ENCODE measurements at regions not wholly inside any gene's neighbourhood (a gene's known extent, or its start where the extent isn't known, plus 50 kb on each side); places are given as distances from the start of the nearest gene placed in this dataset.

DNA sequence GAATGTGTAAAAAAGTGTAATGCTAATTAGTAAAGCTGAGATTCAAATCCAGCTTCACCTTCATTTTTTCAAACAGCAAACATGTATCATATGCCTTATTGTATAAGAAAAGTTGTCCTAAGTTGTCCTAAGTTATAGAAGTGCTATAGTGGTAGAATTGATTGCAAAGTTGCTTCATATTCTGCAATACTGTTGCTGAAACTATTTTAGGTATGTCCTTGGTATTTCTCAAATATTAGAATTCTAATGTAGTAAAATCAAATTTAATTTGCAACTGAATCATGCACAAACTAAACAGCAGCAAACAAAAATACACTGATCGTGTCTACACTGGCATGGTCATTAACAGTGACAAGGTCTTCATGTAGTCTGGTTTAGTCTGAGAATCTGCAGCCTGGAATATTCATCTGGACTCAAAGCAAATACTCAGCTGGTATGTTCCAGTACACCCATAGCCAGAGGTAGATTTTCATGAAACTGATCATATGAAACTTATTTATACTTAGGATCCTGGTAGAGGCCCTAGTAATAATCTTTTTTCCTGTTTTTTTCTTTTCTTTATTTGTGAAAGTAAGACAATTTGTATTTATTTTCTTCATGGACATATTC, 555.6 kb upstream of the ZEB2 start:
- TF ChIP-seq, protein P1, sequence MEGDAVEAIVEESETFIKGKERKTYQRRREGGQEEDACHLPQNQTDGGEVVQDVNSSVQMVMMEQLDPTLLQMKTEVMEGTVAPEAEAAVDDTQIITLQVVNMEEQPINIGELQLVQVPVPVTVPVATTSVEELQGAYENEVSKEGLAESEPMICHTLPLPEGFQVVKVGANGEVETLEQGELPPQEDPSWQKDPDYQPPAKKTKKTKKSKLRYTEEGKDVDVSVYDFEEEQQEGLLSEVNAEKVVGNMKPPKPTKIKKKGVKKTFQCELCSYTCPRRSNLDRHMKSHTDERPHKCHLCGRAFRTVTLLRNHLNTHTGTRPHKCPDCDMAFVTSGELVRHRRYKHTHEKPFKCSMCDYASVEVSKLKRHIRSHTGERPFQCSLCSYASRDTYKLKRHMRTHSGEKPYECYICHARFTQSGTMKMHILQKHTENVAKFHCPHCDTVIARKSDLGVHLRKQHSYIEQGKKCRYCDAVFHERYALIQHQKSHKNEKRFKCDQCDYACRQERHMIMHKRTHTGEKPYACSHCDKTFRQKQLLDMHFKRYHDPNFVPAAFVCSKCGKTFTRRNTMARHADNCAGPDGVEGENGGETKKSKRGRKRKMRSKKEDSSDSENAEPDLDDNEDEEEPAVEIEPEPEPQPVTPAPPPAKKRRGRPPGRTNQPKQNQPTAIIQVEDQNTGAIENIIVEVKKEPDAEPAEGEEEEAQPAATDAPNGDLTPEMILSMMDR (IDR thresholded peaks at IDR 0.05; ENCODE audit: insufficient read depth, low read length) = no peak
- TF ChIP-seq GABPA (IDR thresholded peaks at IDR 0.05; ENCODE audit: low read depth) = no peak

Data from HL-60 (cell line).